Neural cell (in vitro differentiated cells): ENCODE measurements at regions not wholly inside any gene's neighbourhood (a gene's known extent, or its start where the extent isn't known, plus 50 kb on each side); places are given as distances from the start of the nearest gene placed in this dataset.

Experiments used
- H2AFZ ChIP-seq: fragments of 200-600, 300-800 bp; sonication (generic), shearing (Covaris generic); 2 replicates; pipeline ENCODE4 v1.6.0; 2014; ENCODE audit warnings: low read depth, mild to moderate bottlenecking, antibody characterized with exemption, low read length, moderate library complexity
- H3F3A ChIP-seq: fragments of 200-600 bp; shearing (Covaris generic); 2 replicates; pipeline ENCODE4 v1.6.1; 2016; ENCODE audit warnings: mild to moderate bottlenecking, moderate library complexity, mixed read lengths, antibody characterized with exemption, low read length; ENCODE audit not compliant: insufficient read depth, poor library complexity, severe bottlenecking
- H3K27ac ChIP-seq: fragments of 200-600, 300-800 bp; sonication (generic), shearing (Covaris generic); 2 replicates; pipeline ENCODE4 v1.5.1; 2014; ENCODE audit warnings: mild to moderate bottlenecking, low read length, moderate library complexity
- H3K27me3 ChIP-seq: fragments of 300-800, 200-600 bp; sonication (generic), shearing (Covaris generic); 2 replicates; pipeline ENCODE4 v1.6.0; 2014; ENCODE audit warnings: mild to moderate bottlenecking, low read depth, low read length, moderate library complexity; ENCODE audit not compliant: insufficient read depth
- H3K36me3 ChIP-seq: fragments of 300-800, 200-600 bp; sonication (generic), shearing (Covaris generic); 2 replicates; pipeline ENCODE4 v1.5.1; 2014; ENCODE audit warnings: mild to moderate bottlenecking, antibody characterized with exemption, low read length, moderate library complexity; ENCODE audit not compliant: insufficient read depth
- H3K4me2 ChIP-seq: fragments of 300-800, 200-600 bp; sonication (generic), shearing (Covaris generic); 2 replicates; pipeline ENCODE4 v1.6.0; 2014; ENCODE audit warnings: mild to moderate bottlenecking, low read length
- H3K4me3 ChIP-seq: fragments of 300-800, 200-600 bp; sonication (generic), shearing (Covaris generic); 2 replicates; pipeline ENCODE4 v1.5.1; 2014; ENCODE audit warnings: mild to moderate bottlenecking, low read length, moderate library complexity
- H3K79me2 ChIP-seq: fragments of 200-600 bp; shearing (Covaris generic); replicated peaks from 2 replicates; pipeline ENCODE4 v1.6.0; 2014; ENCODE audit warnings: mild to moderate bottlenecking, low read length, moderate library complexity; ENCODE audit not compliant: insufficient read depth
- H3K9ac ChIP-seq: fragments of 300-800, 200-600 bp; sonication (generic), shearing (Covaris generic); 2 replicates; pipeline ENCODE4 v1.6.1; 2016; ENCODE audit warnings: mild to moderate bottlenecking, low read length, mixed read lengths
- H3K9me2 ChIP-seq: fragments of 200-600 bp; shearing (Covaris generic); 2 replicates; pipeline ENCODE4 v1.6.1; 2016; ENCODE audit warnings: mild to moderate bottlenecking, low read length, mixed read lengths; ENCODE audit not compliant: insufficient read depth
- H3K9me3 ChIP-seq: fragments of 200-600, 300-800 bp; sonication (generic), shearing (Covaris generic); 2 replicates; pipeline ENCODE4 v1.6.1; 2016; ENCODE audit warnings: mild to moderate bottlenecking, mixed run types, low read length, moderate library complexity, mixed read lengths
- H4K20me1 ChIP-seq: fragments of 200-600 bp; shearing (Covaris generic); 2 replicates; pipeline ENCODE4 v1.6.1; 2016; ENCODE audit warnings: mild to moderate bottlenecking, mixed run types; ENCODE audit not compliant: insufficient read depth
- EP300 ChIP-seq: fragments of 450-650 bp; conservative IDR thresholded peaks from 2 replicates; pipeline ENCODE4 v1.6.1; 2014; ENCODE audit warnings: antibody characterized with exemption, mild to moderate bottlenecking, moderate library complexity; ENCODE audit not compliant: poor library complexity, severe bottlenecking
- EZH2 ChIP-seq: fragments of 200-600, 300-800 bp; shearing (Covaris generic), sonication (generic); IDR thresholded peaks from 2 replicates; pipeline ENCODE4 v1.6.1; 2014; ENCODE audit warnings: antibody characterized with exemption, low read length, borderline replicate concordance, mild to moderate bottlenecking; ENCODE audit not compliant: insufficient read depth, poor library complexity, severe bottlenecking
- MXI1 ChIP-seq: fragments of 450-650 bp; conservative IDR thresholded peaks from 2 replicates; pipeline ENCODE4 v1.6.1; 2014; ENCODE audit warnings: antibody characterized with exemption, mild to moderate bottlenecking; ENCODE audit not compliant: poor library complexity, severe bottlenecking
- POLR2AphosphoS5 ChIP-seq: IDR thresholded peaks from 2 replicates; pipeline ENCODE4 v1.6.1; 2012
- RAD21 ChIP-seq: fragments of 450-650 bp; conservative IDR thresholded peaks from 2 replicates; pipeline ENCODE4 v1.6.1; 2014; ENCODE audit warnings: antibody characterized with exemption, mild to moderate bottlenecking, moderate library complexity
- SMC3 ChIP-seq: fragments of 450-650 bp; conservative IDR thresholded peaks from 2 replicates; pipeline ENCODE4 v1.6.1; 2014; ENCODE audit warnings: antibody characterized with exemption, mild to moderate bottlenecking, moderate library complexity; ENCODE audit not compliant: poor library complexity
- TAF1 ChIP-seq: IDR thresholded peaks from 2 replicates; pipeline ENCODE4 v1.6.1; 2012; ENCODE audit warnings: low read depth
- TF ChIP-seq, protein P1 (sequence below): fragments of 450-650 bp; IDR thresholded peaks from 2 replicates; pipeline ENCODE4 v1.5.1; 2014; ENCODE audit warnings: antibody characterized with exemption, mild to moderate bottlenecking, moderate library complexity; ENCODE audit not compliant: poor library complexity, severe bottlenecking
- TF ChIP-seq, protein P2 (sequence below): IDR thresholded peaks from 2 replicates; pipeline ENCODE4 v1.6.1; 2012; ENCODE audit warnings: borderline replicate concordance

DNA sequence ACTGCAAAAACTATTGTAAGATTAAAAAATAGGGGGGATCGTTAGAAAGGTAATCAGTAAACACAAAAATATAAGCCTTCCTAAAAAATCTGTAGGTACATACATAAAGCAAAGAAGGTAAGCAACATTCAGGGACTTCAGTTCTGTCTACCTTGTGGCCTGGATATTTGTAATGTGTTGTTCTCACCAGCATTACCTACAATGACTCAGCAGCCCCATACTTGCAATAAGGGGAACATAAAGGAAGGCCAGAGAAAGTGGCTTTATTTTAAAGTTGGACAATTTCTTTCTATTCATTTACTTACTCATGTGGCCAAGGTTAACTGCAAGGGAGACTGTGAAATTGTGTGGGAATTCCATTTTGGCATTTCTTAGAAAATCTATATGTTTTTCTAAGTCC, 277.2 kb upstream of the PREP start:
- TF ChIP-seq, protein P1, sequence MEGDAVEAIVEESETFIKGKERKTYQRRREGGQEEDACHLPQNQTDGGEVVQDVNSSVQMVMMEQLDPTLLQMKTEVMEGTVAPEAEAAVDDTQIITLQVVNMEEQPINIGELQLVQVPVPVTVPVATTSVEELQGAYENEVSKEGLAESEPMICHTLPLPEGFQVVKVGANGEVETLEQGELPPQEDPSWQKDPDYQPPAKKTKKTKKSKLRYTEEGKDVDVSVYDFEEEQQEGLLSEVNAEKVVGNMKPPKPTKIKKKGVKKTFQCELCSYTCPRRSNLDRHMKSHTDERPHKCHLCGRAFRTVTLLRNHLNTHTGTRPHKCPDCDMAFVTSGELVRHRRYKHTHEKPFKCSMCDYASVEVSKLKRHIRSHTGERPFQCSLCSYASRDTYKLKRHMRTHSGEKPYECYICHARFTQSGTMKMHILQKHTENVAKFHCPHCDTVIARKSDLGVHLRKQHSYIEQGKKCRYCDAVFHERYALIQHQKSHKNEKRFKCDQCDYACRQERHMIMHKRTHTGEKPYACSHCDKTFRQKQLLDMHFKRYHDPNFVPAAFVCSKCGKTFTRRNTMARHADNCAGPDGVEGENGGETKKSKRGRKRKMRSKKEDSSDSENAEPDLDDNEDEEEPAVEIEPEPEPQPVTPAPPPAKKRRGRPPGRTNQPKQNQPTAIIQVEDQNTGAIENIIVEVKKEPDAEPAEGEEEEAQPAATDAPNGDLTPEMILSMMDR = no peak
- TF ChIP-seq SMC3 = no peak
- TF ChIP-seq EZH2 = no peak
- TF ChIP-seq MXI1 = no peak
- TF ChIP-seq RAD21 = no peak
- no peak for TF ChIP-seq TAF1
- no peak for TF ChIP-seq POLR2AphosphoS5
- TF ChIP-seq, protein P2, sequence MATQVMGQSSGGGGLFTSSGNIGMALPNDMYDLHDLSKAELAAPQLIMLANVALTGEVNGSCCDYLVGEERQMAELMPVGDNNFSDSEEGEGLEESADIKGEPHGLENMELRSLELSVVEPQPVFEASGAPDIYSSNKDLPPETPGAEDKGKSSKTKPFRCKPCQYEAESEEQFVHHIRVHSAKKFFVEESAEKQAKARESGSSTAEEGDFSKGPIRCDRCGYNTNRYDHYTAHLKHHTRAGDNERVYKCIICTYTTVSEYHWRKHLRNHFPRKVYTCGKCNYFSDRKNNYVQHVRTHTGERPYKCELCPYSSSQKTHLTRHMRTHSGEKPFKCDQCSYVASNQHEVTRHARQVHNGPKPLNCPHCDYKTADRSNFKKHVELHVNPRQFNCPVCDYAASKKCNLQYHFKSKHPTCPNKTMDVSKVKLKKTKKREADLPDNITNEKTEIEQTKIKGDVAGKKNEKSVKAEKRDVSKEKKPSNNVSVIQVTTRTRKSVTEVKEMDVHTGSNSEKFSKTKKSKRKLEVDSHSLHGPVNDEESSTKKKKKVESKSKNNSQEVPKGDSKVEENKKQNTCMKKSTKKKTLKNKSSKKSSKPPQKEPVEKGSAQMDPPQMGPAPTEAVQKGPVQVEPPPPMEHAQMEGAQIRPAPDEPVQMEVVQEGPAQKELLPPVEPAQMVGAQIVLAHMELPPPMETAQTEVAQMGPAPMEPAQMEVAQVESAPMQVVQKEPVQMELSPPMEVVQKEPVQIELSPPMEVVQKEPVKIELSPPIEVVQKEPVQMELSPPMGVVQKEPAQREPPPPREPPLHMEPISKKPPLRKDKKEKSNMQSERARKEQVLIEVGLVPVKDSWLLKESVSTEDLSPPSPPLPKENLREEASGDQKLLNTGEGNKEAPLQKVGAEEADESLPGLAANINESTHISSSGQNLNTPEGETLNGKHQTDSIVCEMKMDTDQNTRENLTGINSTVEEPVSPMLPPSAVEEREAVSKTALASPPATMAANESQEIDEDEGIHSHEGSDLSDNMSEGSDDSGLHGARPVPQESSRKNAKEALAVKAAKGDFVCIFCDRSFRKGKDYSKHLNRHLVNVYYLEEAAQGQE = no peak
- no peak for TF ChIP-seq EP300
- Histone ChIP-seq H3K4me3 (no peak overlapping the region), H3K36me3 (no peaks in the 10 kb centered on the region)

DNA sequence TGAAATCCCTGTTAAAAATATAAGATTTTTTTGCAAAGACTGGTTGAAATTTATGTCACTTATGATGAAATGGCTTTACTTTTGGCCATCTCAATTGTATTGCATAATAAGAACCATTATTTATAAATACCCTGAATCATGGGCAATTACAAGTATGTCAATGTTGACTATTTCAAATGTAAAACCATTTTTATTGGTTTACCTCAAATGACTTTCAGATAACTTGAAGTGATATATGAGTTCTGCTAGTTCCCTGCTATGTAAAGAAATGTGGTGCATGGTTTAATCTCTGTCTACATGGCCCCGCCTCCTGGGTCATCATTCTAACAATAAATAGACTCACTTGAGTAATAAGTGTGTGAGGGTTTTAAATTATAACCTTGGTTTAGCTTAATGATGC, 275.6 kb upstream of the PREP start:
- Histone ChIP-seq H3K27ac (no peak overlapping the region), H3K27me3 (no peaks in the 10 kb centered on the region), H3K4me2 (no peak overlapping the region), H3K9ac (no peak overlapping the region), H4K20me1 (no peaks in the 10 kb centered on the region), H2AFZ (no peak overlapping the region), H3F3A (no peaks in the 10 kb centered on the region), H3K79me2 (no peaks in the 10 kb centered on the region), H3K4me3 (no peak overlapping the region), H3K9me2 (no peaks in the 10 kb centered on the region), H3K9me3 (no peaks in the 10 kb centered on the region), H3K36me3 (no peaks in the 10 kb centered on the region)
- TF ChIP-seq SMC3 = no peak
- TF ChIP-seq, protein P2 = no peak
- TF ChIP-seq POLR2AphosphoS5 = no peak
- no peak for TF ChIP-seq EP300
- TF ChIP-seq MXI1 = no peak
- TF ChIP-seq RAD21 = no peak
- TF ChIP-seq, protein P1 = no peak
- TF ChIP-seq TAF1 = no peak
- TF ChIP-seq EZH2 = no peak

More for the DNA sequence above, 277.2 kb upstream of the PREP start:
- no peaks in the 10 kb centered on the region for H3K9me3 ChIP-seq
- H3K27me3 ChIP-seq = no peaks in the 10 kb centered on the region
- no peaks in the 10 kb centered on the region for H3F3A ChIP-seq
- H4K20me1 ChIP-seq = no peaks in the 10 kb centered on the region
- no peak overlapping the region for H3K9ac ChIP-seq
- no peak overlapping the region for H2AFZ ChIP-seq
- no peak overlapping the region for H3K4me2 ChIP-seq
- H3K9me2 ChIP-seq = no peaks in the 10 kb centered on the region
- no peak overlapping the region for H3K27ac ChIP-seq
- no peaks in the 10 kb centered on the region for H3K79me2 ChIP-seq
